IMR-90 (cell line): ENCODE measurements at regions not wholly inside any gene's neighbourhood (a gene's known extent, or its start where the extent isn't known, plus 50 kb on each side); places are given as distances from the start of the nearest gene placed in this dataset.

ENCODE experiments used
- ATAC-seq: fragments of 200-7000 bp; cut with Tn5 transposase; 2 replicates; pipeline ENCODE4 v1.9.1; 2020; ENCODE audit warnings: low read depth, mild to moderate bottlenecking, moderate library complexity
- BruUV-seq: library from RNA; stranded (reverse); fragments of 400-500 nt; replicated peaks from 2 replicates; lab custom pipeline; 2021; lab: Mats Ljungman, UMichigan
- CTCF ChIA-PET: fragments of 300-600 bp; formaldehyde crosslinking; extraction: SDS; loops from one replicate; lab custom pipeline; 2021; ENCODE audit warnings: antibody characterized with exemption; lab: Yijun Ruan, JAX
- POLR2A ChIA-PET: fragments of 300-600 bp; sonication (Branson Sonifier 250); formaldehyde crosslinking; loops from one replicate; lab custom pipeline; 2022; ENCODE audit warnings: antibody characterized with exemption; ENCODE audit not compliant: unreplicated experiment; lab: Charles Lee
- DNase-seq: peaks from one replicate; pipeline ENCODE4 v3.0.0; 2013
- H2AFZ ChIP-seq: replicated peaks from 2 replicates; pipeline ENCODE3; 2013; ENCODE audit warnings: low read length, mild to moderate bottlenecking; ENCODE audit not compliant: poor library complexity
- H2AK5ac ChIP-seq: 2 replicates; pipeline ENCODE4 v1.6.1; 2013; ENCODE audit warnings: low read depth, low read length, inconsistent platforms
- H2AK9ac ChIP-seq: replicated peaks from 2 replicates; pipeline ENCODE3; 2013; ENCODE audit warnings: mild to moderate bottlenecking, low read depth, low read length, moderate library complexity; ENCODE audit not compliant: poor library complexity
- H2BK120ac ChIP-seq: 2 replicates; pipeline ENCODE4 v1.6.1; 2013; ENCODE audit warnings: low read depth, low read length, inconsistent platforms
- H2BK15ac ChIP-seq: 3 replicates; pipeline ENCODE4 v1.6.1; 2013; ENCODE audit warnings: low read depth, low read length, inconsistent platforms
- H2BK20ac ChIP-seq: 2 replicates; pipeline ENCODE4 v1.6.1; 2013; ENCODE audit warnings: low read depth, mild to moderate bottlenecking, inconsistent platforms, low read length, moderate library complexity
- H2BK5ac ChIP-seq: 2 replicates; pipeline ENCODE4 v1.6.1; 2013; ENCODE audit warnings: mild to moderate bottlenecking, low read depth, low read length, inconsistent platforms; ENCODE audit not compliant: poor library complexity, severe bottlenecking
- H3K14ac ChIP-seq: replicated peaks from 2 replicates; pipeline ENCODE4 v1.6.1; 2013; ENCODE audit warnings: low read depth, low read length, inconsistent platforms
- H3K18ac ChIP-seq: 2 replicates; pipeline ENCODE4 v1.6.1; 2013; ENCODE audit warnings: low read depth, low read length, control low read depth
- H3K23ac ChIP-seq: 2 replicates; pipeline ENCODE4 v1.6.1; 2013; ENCODE audit warnings: low read depth, low read length, inconsistent platforms
- H3K27ac ChIP-seq: 2 replicates; pipeline ENCODE4 v1.5.1; 2013; ENCODE audit warnings: mild to moderate bottlenecking, control low read depth, low read length; ENCODE audit not compliant: insufficient read depth
- H3K27me3 ChIP-seq: 2 replicates; pipeline ENCODE4 v1.6.1; 2013; ENCODE audit warnings: low read length; ENCODE audit not compliant: control insufficient read depth, insufficient read depth
- H3K36me3 ChIP-seq: 2 replicates; pipeline ENCODE4 v1.6.1; 2013; ENCODE audit warnings: low read length, mixed read lengths; ENCODE audit not compliant: control insufficient read depth, insufficient read depth
- H3K4ac ChIP-seq: 2 replicates; pipeline ENCODE4 v1.6.1; 2013; ENCODE audit warnings: low read depth, low read length, inconsistent platforms
- H3K4me1 ChIP-seq: 2 replicates; pipeline ENCODE4 v1.6.1; 2013; ENCODE audit warnings: low read length, mixed read lengths; ENCODE audit not compliant: control insufficient read depth, insufficient read depth
- H3K4me2 ChIP-seq: 2 replicates; pipeline ENCODE4 v1.6.1; 2013; ENCODE audit warnings: low read depth, mild to moderate bottlenecking, control low read depth, low read length, moderate library complexity
- H3K4me3 ChIP-seq: 2 replicates; pipeline ENCODE4 v1.5.1; 2013; ENCODE audit warnings: low read depth, mild to moderate bottlenecking, control low read depth, low read length, moderate library complexity; ENCODE audit not compliant: insufficient read depth
- H3K56ac ChIP-seq: 2 replicates; pipeline ENCODE4 v1.6.1; 2013; ENCODE audit warnings: low read length, inconsistent platforms; ENCODE audit not compliant: insufficient read depth; ENCODE audit errors: extremely low read depth
- H3K79me1 ChIP-seq, 2 experiments: 2 replicates each; pipeline ENCODE4 v1.6.1; 2013; ENCODE audit warnings: low read length in 2 of 2, inconsistent platforms in 1 of 2, low read depth in 1 of 2
- H3K9ac ChIP-seq: 2 replicates; pipeline ENCODE4 v1.6.1; 2013; ENCODE audit warnings: low read depth, low read length, control low read depth
- H3K9me1 ChIP-seq: 2 replicates; pipeline ENCODE4 v1.6.1; 2013; ENCODE audit warnings: low read length, inconsistent platforms; ENCODE audit not compliant: insufficient read depth
- H3K9me3 ChIP-seq: 2 replicates; pipeline ENCODE4 v1.6.1; 2013; ENCODE audit warnings: low read length; ENCODE audit not compliant: control insufficient read depth, insufficient read depth
- H4K20me1 ChIP-seq: 2 replicates; pipeline ENCODE4 v1.6.1; 2013; ENCODE audit warnings: low read length, inconsistent platforms; ENCODE audit not compliant: insufficient read depth
- H4K5ac ChIP-seq: 2 replicates; pipeline ENCODE4 v1.6.1; 2013; ENCODE audit warnings: mild to moderate bottlenecking, low read depth, low read length, control low read depth
- H4K8ac ChIP-seq, 2 experiments: 2 replicates each; pipeline ENCODE4 v1.6.1; 2013; ENCODE audit warnings: low read depth in 2 of 2, low read length in 2 of 2, control low read depth in 1 of 2, inconsistent platforms in 1 of 2
- H4K91ac ChIP-seq: 2 replicates; pipeline ENCODE4 v1.6.1; 2013; ENCODE audit warnings: low read depth, low read length, inconsistent platforms; ENCODE audit not compliant: insufficient read depth
- BHLHE40 ChIP-seq: fragments of 150-350 bp; IDR thresholded peaks from 2 replicates; pipeline ENCODE4 v1.6.1; 2016; ENCODE audit warnings: mild to moderate bottlenecking, low read depth, low read length
- CEBPB ChIP-seq: IDR thresholded peaks from 2 replicates; pipeline ENCODE4 v1.6.1; 2012; ENCODE audit warnings: low read depth, low read length, improper control_type of control experiment
- FOS ChIP-seq: fragments of 150-350 bp; IDR thresholded peaks from 2 replicates; pipeline ENCODE4 v1.6.1; 2016; ENCODE audit warnings: low read depth, low read length
- MAFK ChIP-seq: IDR thresholded peaks from 2 replicates; pipeline ENCODE4 v1.6.1; 2012; ENCODE audit warnings: low read depth, low read length, improper control_type of control experiment
- MAZ ChIP-seq: IDR thresholded peaks from 2 replicates; pipeline ENCODE4 v1.6.1; 2012; ENCODE audit warnings: low read depth, mild to moderate bottlenecking, low read length, improper control_type of control experiment, moderate library complexity, borderline replicate concordance
- NFE2L2 ChIP-seq: fragments of 150-350 bp; IDR thresholded peaks from 2 replicates; pipeline ENCODE4 v1.6.1; 2016; ENCODE audit warnings: low read depth, mild to moderate bottlenecking, low read length
- POLR2A ChIP-seq: IDR thresholded peaks from 2 replicates; pipeline ENCODE4 v1.6.1; 2012; ENCODE audit warnings: mild to moderate bottlenecking, low read depth, low read length
- RFX5 ChIP-seq: IDR thresholded peaks from 2 replicates; pipeline ENCODE4 v1.8.0; 2012; ENCODE audit warnings: low read depth, mild to moderate bottlenecking, low read length, moderate library complexity
- SMC3 ChIP-seq: fragments of 150-350 bp; IDR thresholded peaks from 2 replicates; pipeline ENCODE4 v1.6.1; 2016; ENCODE audit warnings: low read depth, mild to moderate bottlenecking, antibody characterized with exemption, low read length, moderate library complexity
- WGBS, 2 experiments: methylation state at CpG; one replicate each; pipeline versions ENCODE4 v1.1.5 to v1.1.7; 2013; ENCODE audit warnings: missing lambda C conversion rate in 2 of 2; ENCODE audit not compliant: insufficient read length in 1 of 2; ENCODE audit errors: extremely low coverage in 2 of 2; 5-methylcytosine and 5-hydroxymethylcytosine counted together
- dilution Hi-C: fragments of 300-500 bp; cut with HindIII; formaldehyde crosslinking; loops from one replicate; pipeline ENCODE4 v1.14.3; 2018; ENCODE audit warnings: low sequenced_read_pairs; ENCODE audit not compliant: unreplicated experiment
- in situ Hi-C: fragments of 300-500 bp; cut with MboI; formaldehyde crosslinking; loops from 3 replicates; pipeline ENCODE4 v1.14.3; 2019; ENCODE audit warnings: low sequenced_read_pairs, inconsistent platforms, mixed read lengths
- intact Hi-C: fragments of 100-400 bp; cut with micrococcal nuclease; formaldehyde crosslinking; loops from 2 replicates; pipeline ENCODE4 v1.10.0; 2022
- TF ChIP-seq, protein P1 (sequence below): fragments of 150-350 bp; IDR thresholded peaks from 2 replicates; pipeline ENCODE4 v1.6.1; 2017; ENCODE audit warnings: mild to moderate bottlenecking, antibody characterized with exemption, low read length, low read depth
- TF ChIP-seq, protein P2 (sequence below): conservative IDR thresholded peaks from 2 replicates; pipeline ENCODE4 v1.5.1; 2012; ENCODE audit warnings: mild to moderate bottlenecking, low read depth, low read length, improper control_type of control experiment

DNA sequence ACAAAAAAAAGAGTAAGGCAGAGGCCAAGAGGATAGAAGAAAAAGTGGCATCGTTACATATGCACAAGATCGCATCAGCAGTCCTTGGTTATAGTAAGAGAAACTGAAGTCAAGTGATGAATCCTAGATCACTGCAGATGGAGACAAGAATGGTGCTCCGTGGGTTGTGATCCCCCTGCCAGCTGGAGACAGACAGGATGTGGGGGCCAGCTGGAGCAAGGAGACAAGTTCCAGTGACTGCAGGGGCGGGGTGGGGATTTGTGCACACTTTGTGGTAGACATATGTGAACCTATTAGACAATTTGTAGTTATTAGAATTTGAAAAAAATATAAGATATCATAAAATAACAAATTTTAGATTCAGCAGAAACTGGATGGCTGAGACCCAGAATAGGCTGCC is 697.9 kb upstream of the ADAMTS16 start:
- Histone ChIP-seq H3K4me2 (no peak overlapping the region), H2BK120ac (no peak overlapping the region), H2BK5ac (no peak overlapping the region), H2AK5ac (no peak overlapping the region), H3K79me1 (no peaks in the 10 kb centered on the region), H3K9me3 (peaks cover 6% of the 10 kb centered on the region), H4K8ac (no peak overlapping the region), H2BK20ac (no peak overlapping the region), H3K9me1 (no peaks in the 10 kb centered on the region), H4K91ac (no peak overlapping the region), H2BK15ac (no peak overlapping the region), H2AK9ac (no peak overlapping the region), H3K14ac (no peak overlapping the region), H3K4ac (no peak overlapping the region), H3K27me3 (no peaks in the 10 kb centered on the region), H3K4me1 (no peaks in the 10 kb centered on the region), H2AFZ (no peak overlapping the region), H3K56ac (no peak overlapping the region), H3K4me3 (no peak overlapping the region), H3K23ac (no peak overlapping the region), H4K5ac (no peak overlapping the region), H3K18ac (no peak overlapping the region), H3K36me3 (no peaks in the 10 kb centered on the region), H3K27ac (no peak overlapping the region), H4K20me1 (no peaks in the 10 kb centered on the region), H3K9ac (no peak overlapping the region)
- DNase-seq (no peak), ATAC-seq (no peak)
- in situ Hi-C loops (no loop called here), intact Hi-C loops (no loop called here), dilution Hi-C loops (no loop called here)
- TF ChIP-seq FOS (no peak), POLR2A (no peak), CEBPB (no peak), MAZ (no peak), SMC3 (no peak), BHLHE40 (no peak), RFX5 (no peak), NFE2L2 (no peak), MAFK (no peak)
- TF ChIP-seq, protein P1, sequence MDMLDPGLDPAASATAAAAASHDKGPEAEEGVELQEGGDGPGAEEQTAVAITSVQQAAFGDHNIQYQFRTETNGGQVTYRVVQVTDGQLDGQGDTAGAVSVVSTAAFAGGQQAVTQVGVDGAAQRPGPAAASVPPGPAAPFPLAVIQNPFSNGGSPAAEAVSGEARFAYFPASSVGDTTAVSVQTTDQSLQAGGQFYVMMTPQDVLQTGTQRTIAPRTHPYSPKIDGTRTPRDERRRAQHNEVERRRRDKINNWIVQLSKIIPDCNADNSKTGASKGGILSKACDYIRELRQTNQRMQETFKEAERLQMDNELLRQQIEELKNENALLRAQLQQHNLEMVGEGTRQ, result no peak
- TF ChIP-seq, protein P2, sequence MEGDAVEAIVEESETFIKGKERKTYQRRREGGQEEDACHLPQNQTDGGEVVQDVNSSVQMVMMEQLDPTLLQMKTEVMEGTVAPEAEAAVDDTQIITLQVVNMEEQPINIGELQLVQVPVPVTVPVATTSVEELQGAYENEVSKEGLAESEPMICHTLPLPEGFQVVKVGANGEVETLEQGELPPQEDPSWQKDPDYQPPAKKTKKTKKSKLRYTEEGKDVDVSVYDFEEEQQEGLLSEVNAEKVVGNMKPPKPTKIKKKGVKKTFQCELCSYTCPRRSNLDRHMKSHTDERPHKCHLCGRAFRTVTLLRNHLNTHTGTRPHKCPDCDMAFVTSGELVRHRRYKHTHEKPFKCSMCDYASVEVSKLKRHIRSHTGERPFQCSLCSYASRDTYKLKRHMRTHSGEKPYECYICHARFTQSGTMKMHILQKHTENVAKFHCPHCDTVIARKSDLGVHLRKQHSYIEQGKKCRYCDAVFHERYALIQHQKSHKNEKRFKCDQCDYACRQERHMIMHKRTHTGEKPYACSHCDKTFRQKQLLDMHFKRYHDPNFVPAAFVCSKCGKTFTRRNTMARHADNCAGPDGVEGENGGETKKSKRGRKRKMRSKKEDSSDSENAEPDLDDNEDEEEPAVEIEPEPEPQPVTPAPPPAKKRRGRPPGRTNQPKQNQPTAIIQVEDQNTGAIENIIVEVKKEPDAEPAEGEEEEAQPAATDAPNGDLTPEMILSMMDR, result no peak
- no CpG with 5 or more reads among the region's 4 CpGs for WGBS, 2 experiments
- ChIA-PET CTCF (no interaction called here), POLR2A (no interaction called here)
- no TSS peak for BruUV-seq
